ENCODE measurements at regions not wholly inside any gene's neighbourhood (a gene's known extent, or its start where the extent isn't known, plus 50 kb on each side); places are given as distances from the start of the nearest gene placed in this dataset.

DNA sequence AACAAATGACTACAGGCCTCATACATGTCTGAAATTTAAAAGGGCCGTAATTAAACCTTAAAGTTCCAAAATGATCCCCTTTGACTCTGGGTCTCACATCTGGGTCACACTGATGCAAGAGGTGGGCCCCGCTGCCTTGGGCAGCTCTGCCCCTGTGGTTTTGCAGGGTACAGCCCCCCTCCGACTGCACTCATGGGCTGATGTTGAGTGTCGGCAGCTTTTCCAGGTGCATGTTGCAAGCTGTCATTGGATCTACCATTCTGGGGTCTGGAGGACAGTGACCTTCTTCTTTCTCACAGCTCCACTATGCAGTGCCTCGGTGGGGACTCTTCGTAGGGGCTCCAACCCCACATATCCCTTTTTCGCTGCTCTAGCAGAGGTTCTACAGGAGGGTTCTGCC lies 1537.9 kb downstream of the PCDH18 start:
- TF ChIP-seq, protein P1, sequence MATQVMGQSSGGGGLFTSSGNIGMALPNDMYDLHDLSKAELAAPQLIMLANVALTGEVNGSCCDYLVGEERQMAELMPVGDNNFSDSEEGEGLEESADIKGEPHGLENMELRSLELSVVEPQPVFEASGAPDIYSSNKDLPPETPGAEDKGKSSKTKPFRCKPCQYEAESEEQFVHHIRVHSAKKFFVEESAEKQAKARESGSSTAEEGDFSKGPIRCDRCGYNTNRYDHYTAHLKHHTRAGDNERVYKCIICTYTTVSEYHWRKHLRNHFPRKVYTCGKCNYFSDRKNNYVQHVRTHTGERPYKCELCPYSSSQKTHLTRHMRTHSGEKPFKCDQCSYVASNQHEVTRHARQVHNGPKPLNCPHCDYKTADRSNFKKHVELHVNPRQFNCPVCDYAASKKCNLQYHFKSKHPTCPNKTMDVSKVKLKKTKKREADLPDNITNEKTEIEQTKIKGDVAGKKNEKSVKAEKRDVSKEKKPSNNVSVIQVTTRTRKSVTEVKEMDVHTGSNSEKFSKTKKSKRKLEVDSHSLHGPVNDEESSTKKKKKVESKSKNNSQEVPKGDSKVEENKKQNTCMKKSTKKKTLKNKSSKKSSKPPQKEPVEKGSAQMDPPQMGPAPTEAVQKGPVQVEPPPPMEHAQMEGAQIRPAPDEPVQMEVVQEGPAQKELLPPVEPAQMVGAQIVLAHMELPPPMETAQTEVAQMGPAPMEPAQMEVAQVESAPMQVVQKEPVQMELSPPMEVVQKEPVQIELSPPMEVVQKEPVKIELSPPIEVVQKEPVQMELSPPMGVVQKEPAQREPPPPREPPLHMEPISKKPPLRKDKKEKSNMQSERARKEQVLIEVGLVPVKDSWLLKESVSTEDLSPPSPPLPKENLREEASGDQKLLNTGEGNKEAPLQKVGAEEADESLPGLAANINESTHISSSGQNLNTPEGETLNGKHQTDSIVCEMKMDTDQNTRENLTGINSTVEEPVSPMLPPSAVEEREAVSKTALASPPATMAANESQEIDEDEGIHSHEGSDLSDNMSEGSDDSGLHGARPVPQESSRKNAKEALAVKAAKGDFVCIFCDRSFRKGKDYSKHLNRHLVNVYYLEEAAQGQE (IDR thresholded peaks at IDR 0.05; ENCODE audit: insufficient replicate concordance, low read depth): no peak
- no peak for TF ChIP-seq CTCF (IDR thresholded peaks at IDR 0.05; ENCODE audit: insufficient read depth, low read length)
- TF ChIP-seq SPI1 (IDR thresholded peaks at IDR 0.05; ENCODE audit: borderline replicate concordance, low read depth): no peak
- TF ChIP-seq POLR2AphosphoS5 (IDR thresholded peaks at IDR 0.05; ENCODE audit: low read depth): no peak
- TF ChIP-seq GABPA (IDR thresholded peaks at IDR 0.05; ENCODE audit: low read depth): no peak
- no peak for DNase-seq (ENCODE audit: low read depth in 1 of 2, low spot score in 1 of 2)
- no peak overlapping the region for H3K4me3 ChIP-seq (replicated peaks; ENCODE audit: insufficient read depth, low read length)
- no peaks in the 10 kb centered on the region for H3K27me3 ChIP-seq (ENCODE audit: insufficient read depth, poor library complexity, severe bottlenecking)
- no peak overlapping the region for H3K27ac ChIP-seq (replicated peaks)

GRCh38 chr4:135976860-135977259 lies 1555.4 kb downstream of the PCDH18 start:
- no peak for DNase-seq (ENCODE audit: low read depth in 1 of 2, low spot score in 1 of 2)
- H3K27me3 ChIP-seq (ENCODE audit: insufficient read depth, poor library complexity, severe bottlenecking): no peaks in the 10 kb centered on the region
- H3K4me3 ChIP-seq (replicated peaks; ENCODE audit: insufficient read depth, low read length): no peak overlapping the region
- TF ChIP-seq CTCF (IDR thresholded peaks at IDR 0.05; ENCODE audit: insufficient read depth, low read length): no peak
- TF ChIP-seq, protein P1 (IDR thresholded peaks at IDR 0.05; ENCODE audit: insufficient replicate concordance, low read depth): no peak
- TF ChIP-seq GABPA (IDR thresholded peaks at IDR 0.05; ENCODE audit: low read depth): no peak
- no peak for TF ChIP-seq POLR2AphosphoS5 (IDR thresholded peaks at IDR 0.05; ENCODE audit: low read depth)
- TF ChIP-seq SPI1 (IDR thresholded peaks at IDR 0.05; ENCODE audit: borderline replicate concordance, low read depth): no peak
- H3K27ac ChIP-seq (replicated peaks): no peak overlapping the region

GRCh38 chr4:135966936-135967335 lies 1565.4 kb downstream of the PCDH18 start:
- no peak for DNase-seq (ENCODE audit: low read depth in 1 of 2, low spot score in 1 of 2)
- no peak overlapping the region for H3K4me3 ChIP-seq (replicated peaks; ENCODE audit: insufficient read depth, low read length)
- no peak for TF ChIP-seq POLR2AphosphoS5 (IDR thresholded peaks at IDR 0.05; ENCODE audit: low read depth)
- TF ChIP-seq, protein P1 (IDR thresholded peaks at IDR 0.05; ENCODE audit: insufficient replicate concordance, low read depth): no peak
- no peak for TF ChIP-seq CTCF (IDR thresholded peaks at IDR 0.05; ENCODE audit: insufficient read depth, low read length)
- no peak for TF ChIP-seq GABPA (IDR thresholded peaks at IDR 0.05; ENCODE audit: low read depth)
- no peak for TF ChIP-seq SPI1 (IDR thresholded peaks at IDR 0.05; ENCODE audit: borderline replicate concordance, low read depth)
- H3K27me3 ChIP-seq (ENCODE audit: insufficient read depth, poor library complexity, severe bottlenecking): no peaks in the 10 kb centered on the region
- H3K27ac ChIP-seq (replicated peaks): no peak overlapping the region

All from HL-60 (cell line).